ENCODE measurements at regions not wholly inside any gene's neighbourhood (a gene's known extent, or its start where the extent isn't known, plus 50 kb on each side); places are given as distances from the start of the nearest gene placed in this dataset.

DNA sequence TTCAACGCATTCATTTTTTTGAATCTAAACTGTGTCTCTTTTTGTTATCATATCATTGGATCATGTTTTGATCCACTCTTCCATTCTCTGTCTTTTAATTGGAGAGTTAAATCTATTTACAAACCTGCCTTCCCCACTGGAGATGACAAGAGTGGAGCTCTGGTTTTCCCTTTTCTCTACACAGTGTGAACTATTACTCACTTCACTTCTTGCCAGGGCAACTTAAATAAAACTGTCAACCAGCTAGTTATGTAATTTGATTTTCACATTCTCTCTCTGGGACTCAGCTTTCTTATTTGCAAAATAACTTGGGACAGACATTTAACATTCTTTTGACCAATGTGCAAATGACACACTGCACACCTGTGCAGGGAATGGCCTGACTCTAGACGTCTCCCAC, 230.8 kb upstream of the CST7 start:
- DNase-seq (ENCODE audit: low spot score) = no peak

DNA sequence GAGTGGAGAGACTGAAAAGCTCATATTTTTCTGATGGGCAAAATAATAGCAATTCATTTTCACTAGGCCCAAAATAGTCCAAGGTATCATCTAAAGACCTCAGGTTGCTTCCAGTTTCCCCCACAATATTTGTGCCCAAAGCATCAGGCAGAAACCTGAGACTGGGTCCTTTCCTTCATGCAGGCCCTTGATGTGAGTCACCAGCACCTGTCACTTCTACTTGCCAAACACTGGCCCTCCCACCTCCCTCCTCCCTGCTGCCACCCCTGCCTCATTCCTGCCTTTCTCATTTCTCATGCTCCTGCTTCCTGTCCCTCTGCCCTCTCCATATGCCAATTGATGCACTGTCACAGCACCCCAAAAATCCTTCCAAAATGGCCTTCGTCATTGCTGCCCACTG, 230.4 kb upstream of the CST7 start:
- DNase-seq (ENCODE audit: low spot score) = no peak

DNA sequence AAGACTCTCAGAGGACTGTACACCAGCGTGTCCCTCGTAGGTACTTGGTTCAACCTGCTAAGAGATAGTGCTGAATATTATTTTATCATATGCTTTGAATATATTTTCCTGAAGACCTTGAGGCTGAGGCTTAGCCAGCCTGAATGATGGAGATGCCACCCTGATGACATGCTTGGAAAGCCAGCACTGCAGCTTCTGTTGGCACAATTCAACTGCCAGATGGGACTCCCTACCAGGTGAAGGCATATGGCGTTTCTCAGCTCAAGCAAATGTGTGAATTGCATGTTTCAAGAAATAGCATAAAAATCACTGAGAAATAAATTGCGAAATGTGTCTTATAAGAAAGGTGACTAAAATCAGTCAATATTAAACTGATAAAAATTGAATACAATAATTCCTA, 228.1 kb upstream of the CST7 start:
- DNase-seq (ENCODE audit: low spot score) = no peak

DNA sequence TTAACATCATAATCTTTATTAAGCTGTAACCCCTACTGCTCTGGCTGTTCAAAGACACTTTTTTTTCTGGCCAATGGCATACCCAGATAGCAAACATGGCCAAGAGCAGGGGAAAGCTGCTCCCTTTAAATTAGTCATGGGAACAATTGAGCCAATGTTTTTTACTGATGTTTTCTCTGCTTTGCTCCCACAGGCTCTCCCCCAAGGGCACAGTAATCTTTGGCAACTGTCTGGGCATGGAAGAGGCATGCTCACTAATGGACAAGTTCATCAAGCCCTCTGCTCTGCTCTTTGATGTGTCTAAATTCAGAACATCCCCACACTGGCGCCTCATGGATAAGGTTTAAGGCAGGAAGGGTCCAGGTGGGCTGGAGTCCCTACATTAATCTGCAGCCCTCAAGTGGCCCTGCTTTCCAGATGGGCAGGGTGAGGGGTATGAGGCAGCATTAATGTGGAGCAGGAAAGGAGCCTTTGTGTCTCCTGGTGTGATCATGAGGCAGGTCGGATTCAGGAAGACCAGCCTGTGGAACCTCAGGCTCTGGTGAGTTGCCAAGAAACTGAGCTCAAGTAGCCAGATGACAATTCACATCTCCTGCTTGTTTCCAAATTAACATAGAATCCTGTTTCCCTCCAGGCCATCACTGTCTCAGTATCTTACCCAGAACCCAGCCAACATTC, 227.0 kb upstream of the CST7 start:
- DNase-seq (ENCODE audit: low spot score) = no peak

DNA sequence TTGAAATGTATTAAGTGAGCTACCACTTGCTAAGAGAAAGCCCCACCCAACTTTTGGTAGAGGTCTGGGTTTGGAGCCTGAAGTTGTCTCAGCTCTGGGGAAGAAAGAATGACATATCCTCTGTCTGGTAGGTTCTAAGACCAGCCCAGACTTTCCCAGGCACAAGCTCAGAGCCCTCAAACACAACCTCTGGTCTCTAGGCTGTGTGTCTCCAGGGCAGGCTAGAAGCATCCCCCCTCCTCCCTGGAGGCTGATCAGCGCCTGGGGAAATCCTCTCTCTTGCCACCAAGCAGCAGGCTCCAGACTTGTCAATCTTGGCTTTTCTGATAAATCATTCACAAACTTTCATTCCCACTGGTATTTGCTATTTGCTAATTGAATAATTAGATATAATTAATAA, 226.5 kb upstream of the CST7 start:
- no peak for DNase-seq (ENCODE audit: low spot score)

DNA sequence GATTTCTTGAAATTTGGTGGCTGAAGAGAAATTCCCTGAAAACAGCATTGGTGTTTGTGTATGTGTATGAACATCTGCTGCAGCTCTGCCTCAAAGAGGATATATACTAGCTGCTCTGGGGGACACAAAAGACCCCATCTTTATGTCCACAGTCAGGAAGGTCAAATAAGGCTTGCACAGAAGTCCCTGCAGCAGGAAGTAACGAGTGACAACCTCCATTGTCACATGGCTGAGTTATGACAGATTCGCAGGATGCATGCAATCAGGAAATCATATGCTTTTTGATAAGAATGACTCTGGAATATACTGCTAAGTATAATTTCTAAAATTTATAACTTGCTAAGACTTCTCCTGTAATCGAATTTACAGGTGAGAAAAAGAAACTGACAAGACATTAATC, 225.9 kb upstream of the CST7 start:
- no peak for DNase-seq (ENCODE audit: low spot score)

DNA sequence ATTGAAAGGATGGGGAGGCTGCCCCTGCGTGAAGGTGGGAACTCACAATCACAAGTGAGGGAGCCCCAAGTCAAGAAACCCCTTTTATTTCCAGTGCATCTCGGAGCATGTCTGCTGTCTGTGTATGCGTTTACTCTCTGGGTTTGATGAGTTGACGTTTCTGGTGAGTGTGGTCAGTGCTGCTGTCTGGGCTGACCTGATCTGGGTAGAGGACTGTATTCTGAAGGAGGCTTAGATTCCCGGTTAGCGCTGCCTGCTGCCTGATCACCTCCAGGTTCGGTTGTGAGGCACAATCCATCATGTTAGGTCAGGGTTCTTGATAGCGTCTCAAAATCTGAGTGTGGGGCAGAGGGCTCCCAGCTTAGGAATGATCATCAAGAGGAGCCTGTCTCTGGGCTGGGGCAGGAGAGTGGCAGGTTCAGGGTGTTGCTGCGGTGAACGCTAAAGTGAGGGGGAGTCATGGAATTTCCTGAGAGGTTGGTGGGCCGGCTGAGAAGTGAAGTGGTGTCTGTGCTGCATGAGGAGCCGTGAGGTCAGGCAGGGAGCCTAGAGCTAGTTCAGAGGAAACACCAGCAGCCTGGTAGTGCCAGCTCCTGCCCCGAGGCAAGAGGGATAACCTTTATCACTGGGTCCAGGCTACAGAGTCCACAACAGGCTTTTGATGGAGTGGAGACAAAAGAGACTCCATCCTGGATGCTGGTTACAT, 225.3 kb upstream of the CST7 start:
- DNase-seq (ENCODE audit: low spot score) = no peak

DNA sequence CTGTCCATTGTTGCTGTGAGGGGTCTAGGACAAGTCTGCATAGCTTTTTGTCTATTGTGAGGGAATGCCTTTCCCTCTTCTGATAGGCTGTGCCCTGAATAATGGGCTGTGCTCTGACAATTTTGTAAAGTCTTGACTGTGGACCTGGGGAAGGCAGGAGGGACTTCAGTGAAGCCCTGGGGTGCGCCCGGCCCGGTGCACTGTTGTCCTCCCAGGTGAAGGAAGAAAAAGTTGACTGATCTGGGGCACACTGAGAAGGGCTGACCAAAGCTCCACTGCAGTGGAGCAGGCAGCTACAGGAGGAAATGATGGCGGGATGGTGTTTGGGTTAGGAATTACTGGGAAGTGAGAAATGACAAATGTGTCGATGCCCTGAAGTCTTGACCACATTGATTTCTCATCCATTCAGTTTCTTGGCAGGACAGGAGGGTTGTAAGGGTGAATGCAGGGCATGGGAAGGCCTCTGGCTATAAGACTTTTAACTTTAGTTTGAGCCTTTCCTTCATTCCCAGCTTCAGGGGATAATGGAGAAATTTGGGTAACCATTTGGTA, 224.0 kb upstream of the CST7 start:
- DNase-seq (ENCODE audit: low spot score) = no peak

DNA sequence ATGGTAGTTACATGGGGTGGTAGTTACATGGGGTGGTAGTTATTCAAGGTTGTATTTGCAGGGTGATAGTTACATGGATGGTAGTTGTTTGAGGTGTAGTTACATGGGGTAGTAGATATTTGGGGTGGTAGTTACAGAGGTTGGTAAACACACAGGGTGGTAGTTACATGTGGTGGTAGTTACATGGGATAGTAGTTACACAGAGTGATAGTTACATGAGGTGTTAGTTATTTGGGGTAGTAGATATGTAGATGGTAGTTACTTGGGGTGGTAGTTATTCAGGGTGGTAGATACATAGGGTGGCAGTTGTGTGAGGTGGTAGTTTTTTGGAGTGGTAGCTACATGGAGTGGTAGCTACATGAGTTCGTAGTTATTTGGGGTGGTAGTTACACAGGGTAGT, 221.3 kb upstream of the CST7 start:
- DNase-seq (ENCODE audit: low spot score) = no peak

DNA sequence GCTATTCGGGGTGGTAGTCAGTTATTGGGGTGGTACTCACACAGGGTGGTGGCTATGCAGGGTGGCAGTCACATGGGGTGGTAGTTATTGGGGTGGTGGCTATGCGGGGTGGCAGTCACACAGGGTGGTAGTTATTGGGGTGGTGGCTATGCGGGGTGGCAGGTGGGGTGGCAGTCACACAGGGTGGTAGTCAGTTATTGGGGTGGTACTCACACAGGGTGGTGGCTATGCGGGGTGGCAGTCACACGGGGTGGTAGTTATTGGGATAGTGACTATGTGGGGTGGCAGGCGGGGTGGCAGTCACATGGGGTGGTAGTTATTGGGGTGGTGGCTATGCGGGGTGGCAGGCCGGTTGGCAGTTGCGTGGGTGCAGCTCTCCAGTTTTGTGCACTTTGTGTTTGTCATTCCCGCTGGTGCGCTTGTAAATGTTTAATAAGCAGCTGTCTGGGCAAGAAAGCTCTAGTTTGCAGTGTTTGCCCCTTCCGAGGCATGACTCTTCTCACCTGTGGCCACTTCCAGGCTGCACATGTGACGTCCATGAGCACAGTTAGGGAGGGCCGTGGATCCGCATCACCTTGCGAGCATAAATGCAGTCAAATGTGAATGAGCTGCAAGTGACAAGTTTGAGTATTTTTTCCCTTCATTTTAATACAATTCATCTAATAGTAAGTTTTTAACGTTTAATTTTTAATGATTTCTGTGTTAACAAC, 219.0 kb upstream of the CST7 start:
- no peak for DNase-seq (ENCODE audit: low spot score)

DNA sequence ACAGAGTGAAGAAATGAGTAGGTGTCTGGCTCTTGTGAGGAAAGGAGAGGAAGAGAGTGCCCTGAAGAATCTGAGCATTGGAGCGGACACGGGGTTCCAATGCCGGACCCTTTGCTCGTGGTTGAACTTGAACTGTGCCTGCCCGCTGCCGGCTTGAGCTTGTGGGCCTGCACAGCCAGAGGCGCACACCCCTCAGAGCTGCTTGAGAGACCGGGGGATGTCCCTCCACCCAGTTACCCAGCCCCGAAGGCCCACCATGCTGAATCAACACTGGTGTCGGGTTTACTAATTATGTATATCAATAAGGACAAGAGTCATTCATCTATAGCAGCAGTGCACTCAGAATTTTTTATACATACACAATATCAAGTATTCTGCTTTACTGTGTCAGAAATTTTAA, 218.3 kb upstream of the CST7 start:
- no peak for DNase-seq (ENCODE audit: low spot score)

DNA sequence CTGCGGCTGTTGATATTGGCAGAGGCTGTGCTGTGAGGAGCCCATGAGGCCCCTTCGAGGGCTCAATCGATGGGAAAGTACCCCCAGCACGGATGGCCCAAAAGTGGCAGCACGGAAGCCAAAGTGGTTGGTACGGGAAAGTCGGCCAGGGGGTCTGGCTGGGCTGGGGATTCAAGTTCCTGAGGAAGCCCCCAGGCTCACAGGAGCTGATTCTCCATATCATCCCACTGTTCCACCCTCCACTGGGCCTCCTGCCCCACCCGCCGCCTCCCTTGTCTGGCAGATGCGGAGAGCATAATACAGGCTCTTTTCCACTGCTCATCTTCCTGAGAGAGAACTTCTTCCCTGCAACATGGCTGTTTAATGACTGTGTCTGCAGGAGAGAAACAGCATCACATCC, 217.8 kb upstream of the CST7 start:
- DNase-seq (ENCODE audit: low spot score) = no peak

DNA sequence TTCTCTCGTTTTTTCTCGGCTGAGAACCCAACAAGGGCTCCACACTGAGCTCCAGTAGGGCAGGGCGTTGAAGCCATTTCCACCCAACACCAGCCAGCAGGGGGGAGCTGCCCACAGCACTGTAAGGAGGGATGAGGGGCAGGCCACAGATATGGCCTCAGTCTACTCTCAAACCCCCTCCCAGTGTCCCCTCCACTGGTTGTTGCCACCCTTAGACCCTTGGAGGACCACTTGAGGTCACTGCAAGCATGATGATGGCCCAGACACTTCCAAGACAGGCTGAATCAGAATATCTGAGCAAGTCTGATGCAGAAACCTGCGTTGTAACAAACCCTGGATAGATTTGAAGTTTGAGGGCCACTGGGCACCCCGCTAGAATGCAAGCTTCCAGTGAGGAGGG, 217.0 kb upstream of the CST7 start:
- DNase-seq (ENCODE audit: low spot score) = no peak

DNA sequence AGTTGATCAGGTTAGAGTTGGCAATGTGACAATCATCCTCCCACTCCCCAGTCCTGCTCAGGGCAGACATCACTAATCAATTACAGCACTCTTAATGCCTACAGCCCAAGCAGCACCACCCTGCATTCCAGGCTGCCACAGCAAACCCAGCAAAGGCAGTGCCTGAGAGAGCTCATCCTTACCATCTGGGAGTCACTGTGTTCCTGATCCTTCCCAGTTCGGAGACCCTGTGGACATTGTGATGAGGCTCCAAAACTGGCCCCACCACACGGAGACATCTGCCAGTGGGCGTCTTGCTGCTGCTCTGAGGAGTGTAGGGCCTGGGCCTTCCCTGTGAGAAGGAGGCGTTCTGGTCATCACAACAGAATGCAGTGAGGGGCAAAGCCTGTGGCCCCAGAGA, 216.5 kb upstream of the CST7 start:
- no peak for DNase-seq (ENCODE audit: low spot score)

DNA sequence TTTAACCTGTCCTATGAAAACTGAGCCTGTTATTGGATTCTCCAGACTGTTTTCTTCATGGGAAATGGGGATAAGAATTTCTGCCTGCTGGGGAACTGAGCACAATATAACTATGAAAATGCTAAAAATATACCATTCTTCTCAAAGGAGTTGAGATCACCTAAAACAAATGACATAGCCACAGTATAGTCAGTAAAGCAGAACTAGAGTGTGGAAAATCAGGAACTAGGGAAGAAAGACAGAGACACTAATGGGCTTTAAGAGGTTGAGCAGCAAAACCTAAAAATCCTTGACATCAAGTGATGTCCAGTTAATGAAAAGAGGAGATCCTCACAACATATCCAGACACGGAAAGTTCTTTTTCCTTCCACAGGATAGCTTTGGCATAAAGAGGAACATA, 215.7 kb upstream of the CST7 start:
- no peak for DNase-seq (ENCODE audit: low spot score)

DNA sequence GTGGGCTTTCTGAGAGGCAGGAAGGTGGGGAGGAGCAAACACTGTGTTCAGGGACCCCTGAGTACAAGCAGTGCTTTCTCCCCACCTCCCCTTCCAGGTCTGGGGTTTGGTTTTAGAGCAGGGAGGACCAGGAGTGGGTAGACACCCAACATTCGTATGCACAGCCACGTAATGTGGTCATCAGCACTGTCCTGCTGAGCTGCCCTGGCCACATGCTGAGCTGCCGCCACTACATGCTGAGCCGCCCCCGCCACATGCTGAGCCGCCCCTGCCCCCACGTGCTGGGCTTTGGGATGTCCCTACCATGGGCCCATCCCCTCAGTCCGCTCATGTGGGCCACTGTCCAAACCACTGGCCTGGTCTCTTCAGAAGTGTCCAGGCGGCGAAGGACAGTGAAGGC, 214.9 kb upstream of the CST7 start:
- DNase-seq (ENCODE audit: low spot score) = no peak

DNA sequence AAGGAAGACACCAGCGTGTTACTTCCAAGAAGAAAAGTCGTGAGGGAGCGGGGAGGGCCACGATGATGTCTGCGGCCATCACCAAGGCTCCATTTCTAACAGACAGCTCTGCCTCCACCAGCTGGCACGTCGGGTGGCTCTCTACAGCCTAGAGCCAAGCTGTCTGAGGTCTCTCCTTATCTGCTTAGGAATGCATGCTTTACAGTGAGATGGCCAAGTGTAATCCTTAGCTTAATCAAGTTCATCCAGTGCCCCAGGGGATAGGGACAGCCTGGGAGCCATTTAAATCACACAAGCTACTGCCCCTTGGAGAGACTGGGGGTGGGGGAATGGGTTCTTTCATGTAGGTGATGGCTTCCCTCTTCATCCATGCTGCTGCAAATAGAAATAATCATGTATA, 213.8 kb upstream of the CST7 start:
- no peak for DNase-seq (ENCODE audit: low spot score)

DNA sequence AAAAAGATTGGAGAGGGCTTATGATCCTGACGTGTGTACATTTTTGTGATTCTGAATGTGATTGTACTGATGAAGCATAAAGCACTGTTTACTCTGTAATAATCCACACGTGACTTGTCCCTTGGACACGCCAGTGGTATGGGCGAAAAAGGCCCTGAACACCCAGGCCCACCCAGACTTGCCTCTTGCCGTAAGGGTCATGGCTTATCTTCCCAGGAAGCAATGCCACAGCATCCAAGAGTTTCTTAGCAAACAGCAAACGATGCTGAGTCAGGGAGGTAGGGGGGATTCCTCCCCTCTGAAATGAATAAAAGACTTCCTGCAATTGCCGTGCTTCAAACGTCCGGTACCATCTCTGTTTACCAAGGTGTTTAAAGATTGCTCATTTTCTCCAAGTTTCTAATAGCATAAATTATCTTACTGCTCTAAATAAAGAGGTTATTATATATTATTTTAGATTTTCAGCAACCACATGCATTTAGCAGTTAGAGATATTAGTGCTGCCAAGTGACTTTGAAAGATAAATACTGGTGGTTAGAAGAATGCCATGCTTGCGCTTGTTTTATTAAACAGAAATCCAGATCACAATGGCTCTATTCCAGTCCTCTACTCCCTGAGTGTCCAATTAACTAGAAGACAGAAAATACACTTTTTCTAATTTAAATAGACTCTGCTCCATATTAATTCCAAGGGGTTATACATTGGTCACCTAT, 212.8 kb upstream of the CST7 start:
- no peak for DNase-seq (ENCODE audit: low spot score)

DNA sequence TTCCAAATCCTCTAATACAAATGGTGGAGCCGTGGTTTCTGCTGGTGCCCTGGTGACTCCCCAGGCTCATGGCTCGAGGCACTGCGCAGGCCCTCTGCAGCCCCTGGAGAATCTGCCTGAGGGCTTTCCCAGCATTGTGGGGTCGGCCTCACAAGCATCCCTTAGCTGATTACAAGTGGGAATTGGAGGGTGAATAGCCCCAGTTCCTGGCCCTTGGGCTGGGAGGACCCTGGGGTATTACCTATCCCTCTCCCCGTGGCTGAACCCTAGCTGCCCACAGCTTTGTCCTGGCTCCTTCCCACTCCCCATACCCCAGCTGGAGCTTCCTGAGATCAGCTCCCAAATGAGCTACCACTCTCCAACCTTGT, 212.2 kb upstream of the CST7 start:
- DNase-seq (ENCODE audit: low spot score) = no peak

DNA sequence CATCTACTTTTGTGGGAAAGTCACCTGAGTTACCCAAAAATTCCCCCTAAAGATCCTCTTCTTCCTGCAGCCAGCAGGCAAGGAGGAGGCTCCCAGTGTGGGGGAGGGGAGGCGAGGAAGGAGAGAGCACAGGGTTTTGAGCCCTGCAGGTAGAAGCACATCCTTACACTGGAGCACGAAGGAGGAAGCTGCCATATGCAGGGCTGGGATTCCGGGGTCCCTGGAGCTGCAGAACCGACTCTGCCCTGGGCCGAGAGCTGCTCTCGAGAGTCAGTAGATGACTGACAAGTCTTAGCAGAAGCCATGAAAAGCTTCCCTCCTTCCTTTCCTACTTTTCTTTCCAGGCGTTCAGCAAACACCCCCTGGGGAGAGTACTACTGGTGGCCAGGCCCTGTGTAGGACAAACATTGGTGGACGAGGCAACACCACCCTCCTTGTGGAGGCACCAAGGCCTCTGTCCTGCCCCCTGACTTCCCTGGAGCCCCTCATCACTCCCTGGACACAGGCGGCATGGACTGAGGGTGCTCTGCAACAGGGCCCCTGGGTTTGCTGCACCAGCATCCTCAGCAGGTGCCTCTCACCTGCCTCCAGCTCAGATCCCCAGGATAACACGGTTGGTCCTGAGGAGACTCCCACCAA, 211.7 kb upstream of the CST7 start:
- DNase-seq (ENCODE audit: low spot score) = no peak

DNA sequence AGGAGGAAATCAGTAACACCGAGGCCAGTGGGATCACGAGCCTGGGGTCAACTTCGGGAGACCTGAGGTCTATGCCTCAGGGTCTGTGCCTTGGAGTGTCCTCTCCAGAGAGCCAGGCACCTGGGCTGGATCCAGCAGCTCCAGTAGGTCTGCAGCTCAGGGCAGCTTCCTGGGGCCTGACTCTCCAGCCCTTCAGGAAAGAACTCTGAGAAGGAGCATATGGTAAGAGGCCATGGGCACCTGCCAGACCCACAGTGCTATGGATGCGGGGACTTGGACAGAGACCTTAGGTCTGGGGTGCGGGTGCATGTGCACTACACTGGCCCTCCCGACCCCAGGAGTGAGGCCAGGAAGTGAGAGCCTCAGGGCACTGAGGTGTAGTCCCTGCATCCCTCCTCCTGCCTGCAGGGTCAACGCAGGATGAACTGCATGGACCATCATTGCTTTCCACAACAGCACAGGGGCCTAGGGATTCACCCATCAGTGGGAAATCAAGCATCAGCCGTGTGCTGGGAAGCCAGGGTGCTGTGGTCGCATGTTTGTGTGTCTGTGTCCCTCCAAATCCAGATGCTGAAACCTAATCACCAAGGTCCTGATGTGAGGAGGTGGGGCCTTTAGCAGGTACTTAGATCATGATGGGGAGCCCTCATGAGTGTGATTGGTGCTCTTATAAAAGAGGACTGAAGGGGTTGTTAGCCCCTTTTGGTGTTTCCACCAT, 210.9 kb upstream of the CST7 start:
- DNase-seq (ENCODE audit: low spot score) = no peak

Data from left forelimb (tissue), 1 donor.